Effector memory CD8-positive, alpha-beta T cell (primary cell): ENCODE measurements at regions not wholly inside any gene's neighbourhood (a gene's known extent, or its start where the extent isn't known, plus 50 kb on each side); places are given as distances from the start of the nearest gene placed in this dataset.

Experiments
- ATAC-seq: fragments of 150-1000 bp; cut with Tn5 transposase; replicated peaks from 2 replicates; pipeline ENCODE4 v1.10.0; 2021; ENCODE audit warnings: mild to moderate bottlenecking, moderate library complexity
- DNase-seq, 3 experiments: peaks; one replicate each; pipeline ENCODE4 v3.0.0; 2021
- H3K27ac Mint-ChIP-seq, 2 donors: one replicate each; pipeline ENCODE4 v1.8.0; 2022; ENCODE audit warnings: mild to moderate bottlenecking in 2 of 2, mixed read lengths in 2 of 2, moderate library complexity in 2 of 2
- H3K27me3 Mint-ChIP-seq, 2 donors: one replicate each; pipeline ENCODE4 v1.8.0; 2022; ENCODE audit warnings: mixed read lengths in 2 of 2
- H3K36me3 Mint-ChIP-seq: one replicate; pipeline ENCODE4 v1.8.0; 2022; ENCODE audit warnings: mild to moderate bottlenecking, moderate library complexity, mixed read lengths; ENCODE audit not compliant: insufficient read depth
- H3K4me1 Mint-ChIP-seq, 2 donors: one replicate each; pipeline ENCODE4 v1.8.0; 2022; ENCODE audit warnings: low read depth in 2 of 2, mixed read lengths in 2 of 2
- H3K4me3 Mint-ChIP-seq, 2 donors: one replicate each; pipeline ENCODE4 v1.8.0; 2022; ENCODE audit warnings: mild to moderate bottlenecking in 2 of 2, mixed read lengths in 2 of 2, moderate library complexity in 2 of 2
- H3K9me3 Mint-ChIP-seq, 2 donors: one replicate each; pipeline ENCODE4 v1.8.0; 2022; ENCODE audit warnings: mixed read lengths in 2 of 2

DNA sequence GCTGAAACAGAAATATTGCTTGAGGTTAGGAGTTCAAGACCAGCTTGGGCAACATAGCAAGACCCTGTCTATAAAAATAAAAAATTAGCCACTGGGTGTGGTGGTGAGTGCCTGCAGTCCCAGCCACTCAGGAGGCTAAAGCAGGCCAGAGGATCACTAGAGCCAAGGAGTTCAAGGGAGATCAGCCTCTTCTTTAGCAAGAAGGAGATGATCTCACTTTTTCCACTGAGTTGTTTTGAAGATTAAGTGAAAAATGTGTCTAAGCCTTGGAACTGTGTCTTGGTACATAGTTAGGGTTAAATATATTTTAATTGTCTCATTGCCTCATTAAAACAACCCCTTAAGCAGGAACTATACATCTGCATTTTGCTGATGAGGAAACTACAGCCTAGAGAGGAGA is 279.0 kb upstream of the ZFP64 start:
- ATAC-seq (no peak), DNase-seq (no peak)
- Mint-ChIP-seq H3K9me3 (no peaks in the 10 kb centered on the region), H3K27ac (no peak overlapping the region), H3K4me3 (no peak overlapping the region), H3K27me3 (peaks cover 0 to 20% of the 10 kb centered on the region in 2 donors), H3K4me1 (no peaks in the 10 kb centered on the region), H3K36me3 (no peaks in the 10 kb centered on the region)

GRCh38 chr20:52469128-52469527 is 277.5 kb upstream of the ZFP64 start:
- Mint-ChIP-seq H3K4me3 (no peak overlapping the region), H3K27ac (no peak overlapping the region), H3K36me3 (no peaks in the 10 kb centered on the region), H3K4me1 (no peaks in the 10 kb centered on the region), H3K9me3 (no peaks in the 10 kb centered on the region), H3K27me3 (peaks cover 6 to 34% of the 10 kb centered on the region in 2 donors)
- no peak for DNase-seq
- ATAC-seq = no peak

- Mint-ChIP-seq H3K27ac (no peak overlapping the region), H3K4me3 (no peak overlapping the region), H3K36me3 (no peaks in the 10 kb centered on the region), H3K4me1 (peaks cover 0 to 2% of the 10 kb centered on the region in 2 donors), H3K9me3 (no peaks in the 10 kb centered on the region), H3K27me3 (peaks cover 17 to 42% of the 10 kb centered on the region in 2 donors)
- no peak for ATAC-seq
- DNase-seq = no peak
These were observed 274.4 kb upstream of the ZFP64 start for GRCh38 chr20:52465991-52466390.

GRCh38 chr20:52461582-52461981 is 270.0 kb upstream of the ZFP64 start:
- Mint-ChIP-seq H3K4me1 (peaks cover 0 to 2% of the 10 kb centered on the region in 2 donors), H3K9me3 (no peaks in the 10 kb centered on the region), H3K4me3 (no peak overlapping the region), H3K36me3 (no peaks in the 10 kb centered on the region), H3K27ac (no peak overlapping the region), H3K27me3 (peaks cover 17 to 36% of the 10 kb centered on the region in 2 donors)
- DNase-seq (no peak), ATAC-seq (no peak)

DNA sequence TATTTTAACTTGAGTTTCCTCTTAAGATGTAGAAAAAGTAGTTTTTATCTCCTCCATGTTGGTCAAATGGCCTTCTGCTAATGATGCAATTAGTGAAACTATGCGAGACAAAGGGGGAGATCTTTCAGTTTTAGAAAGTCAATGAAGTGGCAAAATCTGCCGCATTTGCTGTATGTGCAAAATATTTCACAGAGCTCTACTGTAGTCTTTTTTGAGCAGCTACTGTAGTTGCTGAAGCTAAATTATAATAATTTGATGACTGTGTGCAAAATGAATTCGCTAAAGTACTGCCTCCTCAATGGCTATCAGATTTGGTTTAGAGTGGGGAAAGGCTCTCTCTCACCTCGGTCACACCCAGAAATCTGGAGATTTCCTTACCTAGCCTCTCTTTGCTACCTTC is 267.6 kb upstream of the ZFP64 start:
- DNase-seq (no peak), ATAC-seq (no peak)
- no peak overlapping the region for H3K4me3 Mint-ChIP-seq

DNA sequence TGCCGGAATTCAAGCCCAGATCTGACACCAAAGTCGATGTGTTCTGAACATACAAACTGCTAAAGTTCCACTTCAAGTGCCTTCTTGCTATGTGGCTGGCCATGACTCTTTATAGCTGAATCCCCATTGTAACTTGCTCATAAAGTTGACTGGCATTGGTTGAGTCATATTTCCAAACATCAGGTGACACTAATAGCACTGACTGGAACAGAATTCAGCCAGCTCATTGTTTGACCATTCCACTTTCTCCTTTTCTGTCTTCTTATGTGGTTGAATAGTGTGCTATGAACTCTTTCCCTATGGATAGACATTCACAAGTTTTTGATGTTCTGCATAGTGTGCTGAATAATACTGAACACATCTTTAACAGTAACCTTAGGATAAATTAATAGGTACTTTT is 266.2 kb upstream of the ZFP64 start:
- Mint-ChIP-seq H3K4me3 (no peak overlapping the region), H3K4me1 (peaks cover 0 to 2% of the 10 kb centered on the region in 2 donors), H3K27ac (no peak overlapping the region), H3K36me3 (no peaks in the 10 kb centered on the region), H3K27me3 (peaks cover 11 to 15% of the 10 kb centered on the region in 2 donors), H3K9me3 (no peaks in the 10 kb centered on the region)
- no peak for ATAC-seq
- no peak for DNase-seq

More for the DNA sequence above, 267.6 kb upstream of the ZFP64 start:
- no peaks in the 10 kb centered on the region for H3K36me3 Mint-ChIP-seq
- H3K4me1 Mint-ChIP-seq = peaks cover 0 to 2% of the 10 kb centered on the region in 2 donors
- H3K27ac Mint-ChIP-seq = no peak overlapping the region
- H3K9me3 Mint-ChIP-seq = no peaks in the 10 kb centered on the region
- peaks cover 11 to 19% of the 10 kb centered on the region in 2 donors for H3K27me3 Mint-ChIP-seq

- no peak for ATAC-seq
- H3K36me3 Mint-ChIP-seq = no peaks in the 10 kb centered on the region
- H3K4me3 Mint-ChIP-seq = no peak overlapping the region
- no peak overlapping the region for H3K27ac Mint-ChIP-seq
- H3K9me3 Mint-ChIP-seq = no peaks in the 10 kb centered on the region
- H3K4me1 Mint-ChIP-seq = no peaks in the 10 kb centered on the region
- DNase-seq = no peak
- no peaks in the 10 kb centered on the region for H3K27me3 Mint-ChIP-seq
These were observed 263.1 kb upstream of the ZFP64 start for GRCh38 chr20:52454660-52455059.

- Mint-ChIP-seq H3K9me3 (no peaks in the 10 kb centered on the region), H3K4me3 (no peak overlapping the region), H3K36me3 (no peaks in the 10 kb centered on the region), H3K4me1 (no peaks in the 10 kb centered on the region), H3K27ac (no peak overlapping the region), H3K27me3 (no peaks in the 10 kb centered on the region)
- no peak for ATAC-seq
- no peak for DNase-seq
These were observed 257.1 kb upstream of the ZFP64 start for GRCh38 chr20:52448513-52449232.

DNA sequence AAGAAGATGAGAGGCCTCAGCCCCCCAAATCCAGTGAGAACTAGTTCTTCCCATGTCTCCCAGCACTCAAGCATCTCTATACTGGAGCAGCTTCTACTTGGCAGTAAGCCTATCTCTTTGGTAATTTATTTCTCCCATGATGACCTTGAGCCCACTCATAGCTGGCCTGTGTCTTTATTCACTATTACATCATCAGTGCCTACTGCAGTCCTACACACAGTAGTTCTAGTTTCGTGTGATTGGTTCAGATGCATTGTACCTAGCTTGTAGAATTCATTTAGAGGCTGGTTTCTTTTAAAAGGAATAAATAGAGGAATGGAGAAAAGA is 255.6 kb upstream of the ZFP64 start:
- Mint-ChIP-seq H3K27me3 (no peaks in the 10 kb centered on the region), H3K36me3 (no peaks in the 10 kb centered on the region), H3K4me1 (no peaks in the 10 kb centered on the region), H3K4me3 (no peak overlapping the region), H3K9me3 (no peaks in the 10 kb centered on the region), H3K27ac (no peak overlapping the region)
- DNase-seq (no peak), ATAC-seq (no peak)

GRCh38 chr20:52446421-52447224 is 255.0 kb upstream of the ZFP64 start:
- H3K27ac Mint-ChIP-seq = no peak overlapping the region
- no peak for DNase-seq
- H3K27me3 Mint-ChIP-seq = no peaks in the 10 kb centered on the region
- ATAC-seq = no peak
- H3K4me3 Mint-ChIP-seq = no peak overlapping the region
- no peaks in the 10 kb centered on the region for H3K4me1 Mint-ChIP-seq
- H3K9me3 Mint-ChIP-seq = no peaks in the 10 kb centered on the region
- no peaks in the 10 kb centered on the region for H3K36me3 Mint-ChIP-seq

- DNase-seq (no peak), ATAC-seq (no peak)
- no peaks in the 10 kb centered on the region for H3K27me3 Mint-ChIP-seq
- no peaks in the 10 kb centered on the region for H3K9me3 Mint-ChIP-seq
- no peaks in the 10 kb centered on the region for H3K36me3 Mint-ChIP-seq
- H3K27ac Mint-ChIP-seq = no peak overlapping the region
- H3K4me3 Mint-ChIP-seq = no peak overlapping the region
- no peaks in the 10 kb centered on the region for H3K4me1 Mint-ChIP-seq
These were observed 252.9 kb upstream of the ZFP64 start for GRCh38 chr20:52444455-52444854.

DNA sequence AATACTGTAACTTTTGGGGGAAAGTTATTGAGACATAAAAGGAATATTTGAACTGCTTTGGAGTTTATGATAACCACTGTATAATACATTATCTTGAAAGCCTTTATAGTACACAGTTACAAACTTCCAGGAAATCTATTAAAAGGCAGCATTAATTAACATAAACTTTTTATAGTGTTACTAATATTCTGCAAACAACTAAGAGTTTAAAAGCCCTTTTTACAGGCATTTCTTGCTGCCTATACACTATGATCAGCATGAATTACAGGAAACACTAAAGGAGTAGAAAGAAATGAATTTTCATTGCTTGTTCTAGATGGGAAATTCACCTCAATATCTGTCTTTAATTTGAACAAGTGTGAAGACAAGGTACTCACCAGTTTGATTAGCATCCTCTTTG is 252.3 kb upstream of the ZFP64 start:
- Mint-ChIP-seq H3K27me3 (no peaks in the 10 kb centered on the region), H3K9me3 (no peaks in the 10 kb centered on the region), H3K36me3 (no peaks in the 10 kb centered on the region), H3K4me1 (peaks cover 0 to 3% of the 10 kb centered on the region in 2 donors), H3K4me3 (no peak overlapping the region), H3K27ac (no peak overlapping the region)
- DNase-seq = no peak
- no peak for ATAC-seq

DNA sequence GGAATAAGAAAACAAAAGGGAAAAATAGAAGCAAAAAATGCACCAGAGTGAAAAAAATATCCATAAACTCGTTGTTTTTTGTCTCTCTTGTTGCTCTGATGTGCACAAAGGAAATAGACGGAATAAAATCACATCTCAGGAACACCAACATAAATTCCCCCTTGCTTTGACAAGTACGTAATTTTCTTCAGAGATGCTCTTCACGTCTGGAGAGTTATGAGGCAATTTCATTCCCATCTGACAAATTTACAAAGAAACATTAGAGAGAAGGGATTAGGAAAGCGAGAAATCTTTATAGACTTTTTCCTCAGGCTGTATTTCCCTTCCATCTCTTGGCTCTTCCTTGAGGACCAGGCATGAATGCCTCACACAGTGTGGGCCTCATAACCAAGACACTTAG is 250.1 kb upstream of the ZFP64 start:
- Mint-ChIP-seq H3K9me3 (no peaks in the 10 kb centered on the region), H3K4me3 (no peak overlapping the region), H3K27ac (no peak overlapping the region), H3K27me3 (no peaks in the 10 kb centered on the region), H3K4me1 (peaks cover 0 to 4% of the 10 kb centered on the region in 2 donors), H3K36me3 (no peaks in the 10 kb centered on the region)
- no peak for DNase-seq
- no peak for ATAC-seq

DNA sequence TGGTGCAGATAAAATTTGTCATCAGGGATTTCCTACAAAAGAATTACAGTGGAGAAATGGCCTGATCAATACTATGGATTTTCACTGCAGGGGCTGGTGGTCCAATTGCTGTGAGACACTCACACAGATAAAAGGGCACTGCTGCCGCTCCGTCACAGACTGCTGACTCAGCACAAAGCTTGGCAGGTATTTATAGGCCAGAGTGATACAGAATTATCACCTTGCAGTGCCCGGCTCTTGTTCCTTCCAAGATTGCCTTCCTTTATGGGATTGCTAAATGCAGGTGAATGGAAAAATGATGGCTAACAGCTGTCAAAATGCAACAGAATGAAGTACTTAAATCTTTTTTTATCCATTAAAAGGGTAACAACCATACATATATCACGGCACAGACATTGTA is 247.8 kb upstream of the ZFP64 start:
- Mint-ChIP-seq H3K4me1 (peaks cover 0 to 4% of the 10 kb centered on the region in 2 donors), H3K36me3 (no peaks in the 10 kb centered on the region), H3K27me3 (no peaks in the 10 kb centered on the region), H3K27ac (no peak overlapping the region), H3K4me3 (no peak overlapping the region), H3K9me3 (no peaks in the 10 kb centered on the region)
- ATAC-seq (no peak), DNase-seq (no peak)
